ENCODE measurements at regions not wholly inside any gene's neighbourhood (a gene's known extent, or its start where the extent isn't known, plus 50 kb on each side); places are given as distances from the start of the nearest gene placed in this dataset.

DNA sequence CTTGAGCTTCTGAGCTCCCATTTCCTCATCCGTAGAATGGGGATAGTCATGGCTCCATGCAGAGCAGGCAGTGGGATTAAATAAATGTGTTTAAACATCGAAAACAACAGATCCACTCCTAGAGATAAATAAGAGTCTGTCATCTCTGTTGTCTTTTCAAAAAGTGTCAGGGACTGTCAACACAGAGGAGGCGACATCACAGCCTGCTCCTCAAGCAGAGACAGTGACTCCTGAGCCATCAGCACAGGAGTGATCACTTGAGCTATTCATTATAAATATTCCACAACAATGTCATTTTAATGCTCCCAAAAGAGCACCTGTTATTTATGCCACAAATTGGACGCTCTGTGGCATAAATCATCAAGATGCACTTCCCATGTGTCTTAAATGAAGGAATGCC, 605.6 kb upstream of the CDH5 start:
- Histone ChIP-seq H3K36me3 (ENCODE audit: control insufficient read depth, insufficient read depth, low read length) (no peaks in the 10 kb centered on the region), H3K4me3 (ENCODE audit: low read depth, low read length) (no peak overlapping the region), H3K27me3 (ENCODE audit: control insufficient read depth, insufficient read depth, low read length) (no peaks in the 10 kb centered on the region)
- DNase-seq (ENCODE audit: low read depth) = no peak
- ChIA-PET CTCF (no interaction called here), POLR2A (no interaction called here)
- TF ChIP-seq, protein P1, sequence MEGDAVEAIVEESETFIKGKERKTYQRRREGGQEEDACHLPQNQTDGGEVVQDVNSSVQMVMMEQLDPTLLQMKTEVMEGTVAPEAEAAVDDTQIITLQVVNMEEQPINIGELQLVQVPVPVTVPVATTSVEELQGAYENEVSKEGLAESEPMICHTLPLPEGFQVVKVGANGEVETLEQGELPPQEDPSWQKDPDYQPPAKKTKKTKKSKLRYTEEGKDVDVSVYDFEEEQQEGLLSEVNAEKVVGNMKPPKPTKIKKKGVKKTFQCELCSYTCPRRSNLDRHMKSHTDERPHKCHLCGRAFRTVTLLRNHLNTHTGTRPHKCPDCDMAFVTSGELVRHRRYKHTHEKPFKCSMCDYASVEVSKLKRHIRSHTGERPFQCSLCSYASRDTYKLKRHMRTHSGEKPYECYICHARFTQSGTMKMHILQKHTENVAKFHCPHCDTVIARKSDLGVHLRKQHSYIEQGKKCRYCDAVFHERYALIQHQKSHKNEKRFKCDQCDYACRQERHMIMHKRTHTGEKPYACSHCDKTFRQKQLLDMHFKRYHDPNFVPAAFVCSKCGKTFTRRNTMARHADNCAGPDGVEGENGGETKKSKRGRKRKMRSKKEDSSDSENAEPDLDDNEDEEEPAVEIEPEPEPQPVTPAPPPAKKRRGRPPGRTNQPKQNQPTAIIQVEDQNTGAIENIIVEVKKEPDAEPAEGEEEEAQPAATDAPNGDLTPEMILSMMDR (IDR thresholded peaks at IDR 0.05; ENCODE audit: insufficient read depth, low read depth, low read length) = no peak

DNA sequence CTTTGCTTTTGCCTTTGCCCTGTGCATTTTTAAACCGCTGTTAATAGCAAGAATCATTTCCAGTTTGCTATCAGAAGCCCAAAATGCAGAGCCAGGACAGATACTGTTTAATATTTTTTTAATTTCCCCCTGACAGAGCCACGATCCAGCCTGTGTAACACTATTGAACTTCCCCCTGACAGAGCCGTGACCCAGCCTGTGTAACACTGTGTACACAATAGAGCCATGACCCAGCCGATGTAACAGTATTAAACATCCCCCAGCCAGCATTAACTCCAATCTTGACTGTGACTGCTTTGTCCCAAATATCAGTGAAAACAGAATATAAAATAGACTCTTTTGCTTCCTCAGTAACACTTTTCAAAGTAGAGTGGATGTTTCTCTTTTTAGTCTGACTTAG, 607.9 kb upstream of the CDH5 start:
- CTCF ChIA-PET = no interaction called here
- DNase-seq (ENCODE audit: low read depth) = no peak
- H3K4me3 ChIP-seq (ENCODE audit: low read depth, low read length) = no peak overlapping the region

DNA sequence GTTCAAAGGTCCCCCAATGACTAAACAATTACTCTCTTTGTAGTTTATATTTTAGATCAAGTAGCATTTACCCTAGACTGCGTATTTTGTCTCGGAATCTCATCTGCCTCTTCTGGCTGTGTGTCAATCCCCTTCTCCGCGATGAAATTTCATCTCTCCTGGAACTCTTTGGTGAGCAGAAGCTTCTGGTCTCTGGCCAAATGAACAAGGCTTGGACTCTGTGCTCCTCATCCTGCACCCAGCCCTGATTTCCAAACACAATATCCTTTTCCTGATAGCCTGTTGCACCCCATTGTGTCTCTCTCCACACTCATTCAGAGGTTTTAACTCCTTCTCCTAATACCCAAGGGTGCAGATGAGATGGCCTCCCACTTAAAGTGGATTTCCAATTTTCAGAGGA, 609.4 kb upstream of the CDH5 start:
- DNase-seq (ENCODE audit: low read depth) = no peak
- TF ChIP-seq, protein P1 (IDR thresholded peaks at IDR 0.05; ENCODE audit: insufficient read depth, low read depth, low read length) = no peak
- no peak overlapping the region for H3K4me3 ChIP-seq (ENCODE audit: low read depth, low read length)
- ChIA-PET POLR2A (no interaction called here), CTCF (no interaction called here)
- H3K27me3 ChIP-seq (ENCODE audit: control insufficient read depth, insufficient read depth, low read length) = peaks cover 6% of the 10 kb centered on the region
- H3K36me3 ChIP-seq (ENCODE audit: control insufficient read depth, insufficient read depth, low read length) = no peaks in the 10 kb centered on the region

More for the DNA sequence above, 607.9 kb upstream of the CDH5 start:
- TF ChIP-seq, protein P1 (IDR thresholded peaks at IDR 0.05; ENCODE audit: insufficient read depth, low read depth, low read length) = no peak
- no peaks in the 10 kb centered on the region for H3K27me3 ChIP-seq (ENCODE audit: control insufficient read depth, insufficient read depth, low read length)
- no peaks in the 10 kb centered on the region for H3K36me3 ChIP-seq (ENCODE audit: control insufficient read depth, insufficient read depth, low read length)
- POLR2A ChIA-PET = no interaction called here

DNA sequence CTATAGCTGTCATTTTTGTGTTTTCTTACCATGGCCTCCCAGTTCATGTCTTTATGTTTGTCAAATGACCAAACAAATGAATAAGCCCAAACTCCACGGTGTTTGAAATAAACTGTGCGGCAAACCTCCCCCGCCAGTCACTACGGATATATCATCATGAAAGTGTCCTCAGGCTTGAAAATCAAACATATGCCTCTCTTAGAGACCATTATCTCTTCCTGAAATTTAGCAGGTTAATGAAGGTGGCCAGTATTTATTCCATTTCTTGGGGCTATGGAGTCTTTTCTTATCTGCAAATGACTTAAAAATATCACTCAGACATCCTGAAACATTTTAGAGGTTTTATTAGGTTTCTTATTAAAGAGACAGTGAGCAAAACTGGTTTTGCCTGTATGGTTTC, 610.3 kb upstream of the CDH5 start:
- H3K4me3 ChIP-seq (ENCODE audit: low read depth, low read length) = no peak overlapping the region
- no peak for DNase-seq (ENCODE audit: low read depth)
- TF ChIP-seq, protein P1 (IDR thresholded peaks at IDR 0.05; ENCODE audit: insufficient read depth, low read depth, low read length) = no peak
- POLR2A ChIA-PET = no interaction called here
- peaks cover 12% of the 10 kb centered on the region for H3K27me3 ChIP-seq (ENCODE audit: control insufficient read depth, insufficient read depth, low read length)
- no peaks in the 10 kb centered on the region for H3K36me3 ChIP-seq (ENCODE audit: control insufficient read depth, insufficient read depth, low read length)
- CTCF ChIA-PET = interaction anchor here (1.3 kb wide), 1 partner anchor 18 kb away, joined by 4 read pairs; no protein-coding TSS in a partner anchor

DNA sequence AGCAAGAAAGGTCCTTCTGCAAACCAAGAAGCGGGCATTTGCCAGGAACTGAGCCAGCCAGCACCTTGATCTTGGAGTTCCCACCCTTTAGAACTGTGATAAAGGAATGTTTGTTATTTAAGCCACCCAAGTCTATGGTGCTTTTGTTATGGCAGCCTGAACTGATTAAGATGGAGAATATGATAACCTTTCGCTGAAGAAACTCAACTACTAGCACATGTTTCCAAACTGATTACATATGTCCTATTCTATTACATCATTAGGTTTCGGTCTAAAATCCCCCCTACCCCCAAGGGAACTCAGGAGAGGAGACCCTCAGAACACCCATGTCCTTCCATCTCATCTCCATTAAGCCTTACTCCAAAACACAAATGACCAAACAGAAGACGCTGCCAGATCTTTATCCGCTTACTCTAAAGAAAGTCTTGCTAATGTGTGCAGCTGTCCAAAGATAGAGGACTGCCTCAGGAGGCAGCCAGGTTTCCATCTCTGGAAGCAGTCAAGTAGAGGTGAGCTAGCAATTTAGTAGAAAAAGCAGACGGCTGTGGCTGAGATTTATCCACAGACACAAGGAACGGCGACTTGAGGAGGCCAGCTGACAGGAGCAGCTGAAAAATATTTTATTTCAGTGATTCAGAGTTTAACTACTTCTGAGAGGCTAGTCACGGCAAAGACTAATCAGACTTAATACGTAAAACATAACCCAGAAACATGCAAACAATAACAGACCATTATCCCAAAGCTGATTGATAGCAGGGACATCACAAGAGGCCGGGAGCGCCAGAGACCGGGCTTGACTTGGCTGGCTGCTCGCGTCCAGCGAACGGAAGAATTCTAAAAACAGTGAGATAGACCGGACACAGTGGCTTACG, 611.4 kb upstream of the CDH5 start:
- Histone ChIP-seq H3K27me3 (ENCODE audit: control insufficient read depth, insufficient read depth, low read length) (peaks cover 21% of the 10 kb centered on the region), H3K36me3 (ENCODE audit: control insufficient read depth, insufficient read depth, low read length) (no peaks in the 10 kb centered on the region), H3K4me3 (ENCODE audit: low read depth, low read length) (no peak overlapping the region)
- TF ChIP-seq, protein P1 (IDR thresholded peaks at IDR 0.05; ENCODE audit: insufficient read depth, low read depth, low read length) = no peak
- POLR2A ChIA-PET = interaction anchor here (0.7 kb wide), 1 partner anchor 223 kb away, joined by 5 read pairs; no protein-coding TSS in a partner anchor
- CTCF ChIA-PET = interaction anchor here (1.3 kb wide), 1 partner anchor 17 kb away, joined by 4 read pairs; no protein-coding TSS in a partner anchor
- peak; percentile 78 for DNase-seq (ENCODE audit: low read depth)
